ENCODE measurements at regions not wholly inside any gene's neighbourhood (a gene's known extent, or its start where the extent isn't known, plus 50 kb on each side); places are given as distances from the start of the nearest gene placed in this dataset.

GRCh38 chr16:50945171-50945570 is 203.3 kb downstream of the CYLD start:
- intact Hi-C loops (cut with micrococcal nuclease) (no loop called here), dilution Hi-C loops (cut with HindIII; ENCODE audit: low sequenced_read_pairs, unreplicated experiment) (no loop called here), in situ Hi-C loops (cut with MboI; ENCODE audit: low sequenced_read_pairs) (no loop called here)
- Histone ChIP-seq H2AK9ac (replicated peaks; ENCODE audit: low read depth, low read length, poor library complexity) (no peak overlapping the region), H4K5ac (ENCODE audit: low read depth, low read length) (no peak overlapping the region), H2BK5ac (ENCODE audit: low read depth, low read length, poor library complexity, severe bottlenecking) (no peak overlapping the region), H3K14ac (replicated peaks; ENCODE audit: low read depth, low read length) (no peak overlapping the region), H4K20me1 (ENCODE audit: insufficient read depth, low read length) (no peaks in the 10 kb centered on the region), H3K27ac (ENCODE audit: insufficient read depth, low read length) (no peak overlapping the region), H2BK120ac (ENCODE audit: low read depth, low read length) (no peak overlapping the region), H3K23ac (ENCODE audit: low read depth, low read length) (no peak overlapping the region), H2AFZ (replicated peaks; ENCODE audit: low read length, poor library complexity) (no peak overlapping the region), H3K9ac (ENCODE audit: low read depth, low read length) (no peak overlapping the region), H2AK5ac (ENCODE audit: low read depth, low read length) (no peak overlapping the region), H3K9me1 (ENCODE audit: insufficient read depth, low read length) (no peaks in the 10 kb centered on the region), H3K36me3 (ENCODE audit: control insufficient read depth, insufficient read depth, low read length) (no peaks in the 10 kb centered on the region), H3K56ac (ENCODE audit: extremely low read depth, insufficient read depth, low read length) (no peak overlapping the region), H4K91ac (ENCODE audit: insufficient read depth, low read depth, low read length) (no peak overlapping the region), H3K4me2 (ENCODE audit: low read depth, low read length) (no peak overlapping the region), H3K18ac (ENCODE audit: low read depth, low read length) (no peak overlapping the region), H3K79me1 (ENCODE audit: low read depth in 1 of 2, low read length in 2 of 2) (no peaks in the 10 kb centered on the region), H3K4me3 (ENCODE audit: insufficient read depth, low read depth, low read length) (no peak overlapping the region), H3K4ac (ENCODE audit: low read depth, low read length) (no peak overlapping the region), H4K8ac (ENCODE audit: low read depth in 2 of 2, low read length in 2 of 2) (no peak overlapping the region), H3K4me1 (ENCODE audit: control insufficient read depth, insufficient read depth, low read length) (no peaks in the 10 kb centered on the region), H3K9me3 (ENCODE audit: control insufficient read depth, insufficient read depth, low read length) (no peaks in the 10 kb centered on the region), H2BK15ac (ENCODE audit: low read depth, low read length) (no peak overlapping the region), H2BK20ac (ENCODE audit: low read depth, low read length) (no peak overlapping the region), H3K27me3 (ENCODE audit: control insufficient read depth, insufficient read depth, low read length) (no peaks in the 10 kb centered on the region)
- ATAC-seq (ENCODE audit: low read depth) (no peak), DNase-seq (no peak)
- no peak for TF ChIP-seq FOS (IDR thresholded peaks at IDR 0.05; ENCODE audit: low read depth, low read length)
- TF ChIP-seq MAZ (IDR thresholded peaks at IDR 0.05; ENCODE audit: borderline replicate concordance, low read depth, low read length), result no peak
- TF ChIP-seq NFE2L2 (IDR thresholded peaks at IDR 0.05; ENCODE audit: low read depth, low read length), result no peak
- no peak for TF ChIP-seq MAFK (IDR thresholded peaks at IDR 0.05; ENCODE audit: low read depth, low read length)
- TF ChIP-seq MXI1 (IDR thresholded peaks at IDR 0.05; ENCODE audit: borderline replicate concordance, low read depth, low read length), result no peak
- no peak for TF ChIP-seq ELK1 (IDR thresholded peaks at IDR 0.05; ENCODE audit: borderline replicate concordance, low read depth, low read length)
- no peak for TF ChIP-seq RCOR1 (IDR thresholded peaks at IDR 0.05; ENCODE audit: insufficient replicate concordance, low read length)
- no peak for TF ChIP-seq SMC3 (IDR thresholded peaks at IDR 0.05; ENCODE audit: low read depth, low read length)
- TF ChIP-seq CTCF (conservative IDR thresholded peaks at IDR 0.05; ENCODE audit: low read depth, low read length), result no peak
- TF ChIP-seq BHLHE40 (IDR thresholded peaks at IDR 0.05; ENCODE audit: low read depth, low read length), result no peak
- no peak for TF ChIP-seq RAD21 (IDR thresholded peaks at IDR 0.05; ENCODE audit: low read length)
- no peak for TF ChIP-seq USF2 (IDR thresholded peaks at IDR 0.05; ENCODE audit: low read depth, low read length)
- TF ChIP-seq CEBPB (IDR thresholded peaks at IDR 0.05; ENCODE audit: low read depth, low read length), result no peak
- no peak for TF ChIP-seq POLR2A (IDR thresholded peaks at IDR 0.05; ENCODE audit: low read depth, low read length)
- TF ChIP-seq RFX5 (IDR thresholded peaks at IDR 0.05; ENCODE audit: low read depth, low read length), result no peak
- CTCF ChIA-PET, result no interaction called here
- POLR2A ChIA-PET (ENCODE audit: unreplicated experiment), result no interaction called here
- WGBS, 2 experiments (ENCODE audit: extremely low coverage in 2 of 2, insufficient read length in 1 of 2), result no CpG with 5 or more reads among the region's 4 CpGs
- no TSS peak for BruUV-seq (replicated peaks)

All from IMR-90 (cell line).